ENCODE measurements at regions not wholly inside any gene's neighbourhood (a gene's known extent, or its start where the extent isn't known, plus 50 kb on each side); places are given as distances from the start of the nearest gene placed in this dataset.

DNA sequence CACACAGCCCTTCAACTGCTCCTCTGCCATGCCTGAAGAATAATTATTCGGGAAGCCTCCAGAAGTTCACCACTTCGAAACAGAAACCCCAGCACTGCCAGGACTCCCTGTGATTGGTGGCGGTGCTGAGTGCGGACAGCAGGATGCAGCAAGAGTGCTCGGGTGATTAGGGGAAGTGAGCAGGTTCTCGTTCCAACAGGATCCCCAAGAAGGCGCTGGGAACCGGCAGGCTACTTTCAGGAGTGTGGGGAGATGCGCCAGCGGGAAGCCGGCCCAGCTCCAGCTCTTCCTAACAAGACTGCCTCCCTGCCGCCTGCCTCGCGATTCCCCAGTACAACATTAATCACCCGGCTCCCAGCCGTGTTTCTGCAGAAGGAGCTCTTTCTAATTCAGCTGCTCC is 630.2 kb downstream of the BRD1 start:
- H3K9me3 ChIP-seq (ENCODE audit: control insufficient read depth in 5 of 5, low read length in 5 of 5), result no peaks in the 10 kb centered on the region
- H3K27me3 ChIP-seq (ENCODE audit: control insufficient read depth in 5 of 5, insufficient read depth in 4 of 5, low read length in 5 of 5), result peaks cover 0 to 7% (median 7%) of the 10 kb centered on the region in 5 donors
- H3K36me3 ChIP-seq (ENCODE audit: control insufficient read depth in 5 of 5, insufficient read depth in 5 of 5, low read length in 5 of 5), result no peaks in the 10 kb centered on the region
- no peak overlapping the region for H3K27ac ChIP-seq (ENCODE audit: low read depth, low read length)
- no peak overlapping the region for H3K9ac ChIP-seq (ENCODE audit: low read length in 5 of 5)
- peaks cover 0 to 25% (median 20%) of the 10 kb centered on the region in 5 donors for H3K4me1 ChIP-seq (ENCODE audit: control insufficient read depth in 5 of 5, insufficient read depth in 5 of 5, low read length in 5 of 5)
- no peak overlapping the region for H3K4me3 ChIP-seq (ENCODE audit: low read depth in 1 of 5, low read length in 5 of 5)

DNA sequence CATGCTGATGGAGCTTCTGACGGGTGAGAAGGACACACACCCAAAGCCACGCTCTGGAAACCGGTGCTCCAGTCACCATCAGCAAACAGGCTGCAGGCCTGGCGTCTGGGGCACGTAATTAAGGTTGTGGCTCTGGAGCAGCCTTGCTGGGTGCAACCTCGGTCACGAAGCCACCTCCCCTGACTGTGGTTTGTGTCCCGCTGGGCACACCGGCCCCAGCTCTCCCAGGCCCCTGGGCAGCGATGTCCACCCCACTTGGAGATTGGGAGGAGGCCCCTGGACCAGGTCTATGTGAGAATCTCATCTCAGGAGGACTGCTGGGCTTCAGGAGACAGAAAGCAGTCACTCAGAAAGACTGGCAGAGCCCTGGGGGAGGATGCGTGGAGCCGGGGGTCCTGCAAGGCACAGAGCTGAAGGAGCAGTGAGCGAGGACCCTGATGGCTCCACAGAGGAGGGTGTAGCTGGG is 631.6 kb downstream of the BRD1 start:
- Histone ChIP-seq H3K27me3 (ENCODE audit: control insufficient read depth in 5 of 5, insufficient read depth in 4 of 5, low read length in 5 of 5) (peaks cover 0 to 18% (median 9%) of the 10 kb centered on the region in 5 donors), H3K4me3 (ENCODE audit: low read depth in 1 of 5, low read length in 5 of 5) (no peak overlapping the region), H3K9ac (ENCODE audit: low read length in 5 of 5) (no peak overlapping the region), H3K4me1 (ENCODE audit: control insufficient read depth in 5 of 5, insufficient read depth in 5 of 5, low read length in 5 of 5) (peaks cover 2 to 28% (median 20%) of the 10 kb centered on the region in 5 donors), H3K9me3 (ENCODE audit: control insufficient read depth in 5 of 5, low read length in 5 of 5) (no peaks in the 10 kb centered on the region), H3K36me3 (ENCODE audit: control insufficient read depth in 5 of 5, insufficient read depth in 5 of 5, low read length in 5 of 5) (no peaks in the 10 kb centered on the region), H3K27ac (ENCODE audit: low read depth, low read length) (no peak overlapping the region)

DNA sequence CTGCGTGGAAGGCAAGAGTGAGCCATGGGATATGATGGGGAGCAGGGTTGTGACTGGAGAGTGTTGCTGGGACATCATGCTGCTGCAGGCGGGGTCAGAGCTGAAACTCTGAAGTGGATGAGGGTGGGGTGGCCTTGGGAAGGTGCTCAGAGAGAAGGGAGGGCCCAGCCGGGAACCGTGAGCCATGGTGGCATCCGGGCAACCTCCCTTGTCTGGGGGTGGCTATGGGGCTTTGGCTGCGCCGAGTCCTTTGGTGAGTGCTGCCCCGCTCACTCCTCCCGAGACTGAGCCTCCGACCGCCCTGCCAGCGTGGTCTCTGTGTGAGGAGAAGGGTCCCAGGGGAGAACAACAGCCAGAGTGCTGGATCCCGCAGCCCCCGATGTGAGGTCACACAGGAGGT is 632.0 kb downstream of the BRD1 start:
- no peak overlapping the region for H3K9ac ChIP-seq (ENCODE audit: low read length in 5 of 5)
- no peak overlapping the region for H3K4me3 ChIP-seq (ENCODE audit: low read depth in 1 of 5, low read length in 5 of 5)
- H3K9me3 ChIP-seq (ENCODE audit: control insufficient read depth in 5 of 5, low read length in 5 of 5), result no peaks in the 10 kb centered on the region
- H3K4me1 ChIP-seq (ENCODE audit: control insufficient read depth in 5 of 5, insufficient read depth in 5 of 5, low read length in 5 of 5), result peaks cover 2 to 28% (median 20%) of the 10 kb centered on the region in 5 donors
- no peak overlapping the region for H3K27ac ChIP-seq (ENCODE audit: low read depth, low read length)
- peaks cover 0 to 20% (median 9%) of the 10 kb centered on the region in 5 donors for H3K27me3 ChIP-seq (ENCODE audit: control insufficient read depth in 5 of 5, insufficient read depth in 4 of 5, low read length in 5 of 5)
- H3K36me3 ChIP-seq (ENCODE audit: control insufficient read depth in 5 of 5, insufficient read depth in 5 of 5, low read length in 5 of 5), result no peaks in the 10 kb centered on the region

DNA sequence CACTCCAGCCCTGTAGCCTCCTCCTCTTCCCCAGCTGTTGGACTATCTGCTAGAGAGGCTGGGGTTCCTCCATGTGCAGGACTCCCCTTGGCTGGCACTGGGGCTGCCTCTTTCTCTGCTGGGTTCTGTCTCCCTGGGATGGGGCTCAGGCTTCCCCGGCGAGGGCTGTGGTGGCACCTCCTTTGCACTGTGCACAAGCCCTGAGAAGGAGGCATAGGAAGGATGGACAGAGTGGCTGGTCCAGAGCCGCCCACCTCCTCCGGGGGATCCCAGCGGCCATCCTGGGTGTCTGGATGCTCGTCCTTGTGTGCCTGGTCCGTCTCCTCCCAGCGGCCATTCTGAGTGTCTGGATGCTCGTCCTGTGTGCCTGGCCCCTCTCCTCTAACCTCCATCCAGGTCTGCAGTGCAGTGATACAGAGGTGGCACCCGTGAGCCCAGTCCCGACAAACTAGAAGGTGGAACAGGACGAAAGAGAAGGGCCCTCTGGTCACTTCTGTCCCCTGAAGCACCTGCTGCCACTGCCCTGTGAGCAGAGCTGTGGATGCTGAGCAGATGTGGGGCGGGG is 633.7 kb downstream of the BRD1 start:
- Histone ChIP-seq H3K9ac (ENCODE audit: low read length in 5 of 5) (no peak overlapping the region), H3K36me3 (ENCODE audit: control insufficient read depth in 5 of 5, insufficient read depth in 5 of 5, low read length in 5 of 5) (no peaks in the 10 kb centered on the region), H3K4me1 (ENCODE audit: control insufficient read depth in 5 of 5, insufficient read depth in 5 of 5, low read length in 5 of 5) (peaks cover 2 to 21% (median 12%) of the 10 kb centered on the region in 5 donors), H3K27ac (ENCODE audit: low read depth, low read length) (no peak overlapping the region), H3K27me3 (ENCODE audit: control insufficient read depth in 5 of 5, insufficient read depth in 4 of 5, low read length in 5 of 5) (peaks cover 0 to 22% (median 9%) of the 10 kb centered on the region in 5 donors), H3K9me3 (ENCODE audit: control insufficient read depth in 5 of 5, low read length in 5 of 5) (no peaks in the 10 kb centered on the region), H3K4me3 (ENCODE audit: low read depth in 1 of 5, low read length in 5 of 5) (no peak overlapping the region)

DNA sequence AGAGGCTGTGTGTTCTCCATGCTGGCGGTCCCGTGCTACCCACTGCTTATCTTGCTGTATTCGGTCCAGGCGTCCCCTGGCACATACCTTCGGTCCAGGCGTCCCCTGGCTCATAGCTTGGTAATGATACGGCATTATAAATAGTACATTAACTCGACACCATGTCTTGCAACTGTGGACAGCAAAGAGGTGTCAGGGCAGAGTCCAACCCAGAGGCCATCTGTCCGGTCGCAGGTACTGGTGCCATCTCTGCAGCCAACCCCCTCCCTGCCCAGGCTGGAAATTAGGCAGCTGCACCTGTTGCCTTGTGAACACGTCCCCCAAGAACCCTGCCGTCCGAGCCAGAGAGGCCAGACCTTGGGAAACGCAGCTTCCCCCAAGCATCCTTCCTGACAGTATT is 634.3 kb downstream of the BRD1 start:
- peaks cover 2 to 20% (median 10%) of the 10 kb centered on the region in 5 donors for H3K4me1 ChIP-seq (ENCODE audit: control insufficient read depth in 5 of 5, insufficient read depth in 5 of 5, low read length in 5 of 5)
- H3K9ac ChIP-seq (ENCODE audit: low read length in 5 of 5), result no peak overlapping the region
- no peak overlapping the region for H3K4me3 ChIP-seq (ENCODE audit: low read depth in 1 of 5, low read length in 5 of 5)
- peaks cover 3 to 22% (median 9%) of the 10 kb centered on the region in 5 donors for H3K27me3 ChIP-seq (ENCODE audit: control insufficient read depth in 5 of 5, insufficient read depth in 4 of 5, low read length in 5 of 5)
- no peak overlapping the region for H3K27ac ChIP-seq (ENCODE audit: low read depth, low read length)
- H3K9me3 ChIP-seq (ENCODE audit: control insufficient read depth in 5 of 5, low read length in 5 of 5), result no peaks in the 10 kb centered on the region
- H3K36me3 ChIP-seq (ENCODE audit: control insufficient read depth in 5 of 5, insufficient read depth in 5 of 5, low read length in 5 of 5), result no peaks in the 10 kb centered on the region

DNA sequence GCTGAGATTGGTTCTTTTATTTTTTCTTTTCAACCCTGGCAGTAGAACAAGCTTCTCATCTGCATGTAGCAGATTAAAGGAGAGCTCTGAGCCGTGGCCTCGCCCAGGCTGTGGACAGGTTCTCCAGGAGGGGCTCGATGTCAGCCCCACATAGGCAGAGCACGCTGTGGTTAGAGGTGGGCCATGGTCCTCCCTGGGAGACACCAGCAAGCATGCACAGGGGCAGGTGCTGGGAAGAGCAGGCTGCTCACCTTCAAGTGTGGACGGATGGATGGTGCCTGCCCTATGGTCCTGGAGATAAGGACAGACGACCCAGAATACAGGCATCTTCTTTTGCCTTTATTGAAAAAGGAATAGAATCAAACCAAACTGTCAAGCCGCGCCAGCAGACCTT is 634.8 kb downstream of the BRD1 start:
- Histone ChIP-seq H3K4me3 (ENCODE audit: low read depth in 1 of 5, low read length in 5 of 5) (no peak overlapping the region), H3K27me3 (ENCODE audit: control insufficient read depth in 5 of 5, insufficient read depth in 4 of 5, low read length in 5 of 5) (peaks cover 3 to 22% (median 9%) of the 10 kb centered on the region in 5 donors), H3K9me3 (ENCODE audit: control insufficient read depth in 5 of 5, low read length in 5 of 5) (no peaks in the 10 kb centered on the region), H3K27ac (ENCODE audit: low read depth, low read length) (no peak overlapping the region), H3K36me3 (ENCODE audit: control insufficient read depth in 5 of 5, insufficient read depth in 5 of 5, low read length in 5 of 5) (no peaks in the 10 kb centered on the region), H3K9ac (ENCODE audit: low read length in 5 of 5) (no peak overlapping the region), H3K4me1 (ENCODE audit: control insufficient read depth in 5 of 5, insufficient read depth in 5 of 5, low read length in 5 of 5) (peaks cover 4 to 18% (median 6%) of the 10 kb centered on the region in 5 donors)

DNA sequence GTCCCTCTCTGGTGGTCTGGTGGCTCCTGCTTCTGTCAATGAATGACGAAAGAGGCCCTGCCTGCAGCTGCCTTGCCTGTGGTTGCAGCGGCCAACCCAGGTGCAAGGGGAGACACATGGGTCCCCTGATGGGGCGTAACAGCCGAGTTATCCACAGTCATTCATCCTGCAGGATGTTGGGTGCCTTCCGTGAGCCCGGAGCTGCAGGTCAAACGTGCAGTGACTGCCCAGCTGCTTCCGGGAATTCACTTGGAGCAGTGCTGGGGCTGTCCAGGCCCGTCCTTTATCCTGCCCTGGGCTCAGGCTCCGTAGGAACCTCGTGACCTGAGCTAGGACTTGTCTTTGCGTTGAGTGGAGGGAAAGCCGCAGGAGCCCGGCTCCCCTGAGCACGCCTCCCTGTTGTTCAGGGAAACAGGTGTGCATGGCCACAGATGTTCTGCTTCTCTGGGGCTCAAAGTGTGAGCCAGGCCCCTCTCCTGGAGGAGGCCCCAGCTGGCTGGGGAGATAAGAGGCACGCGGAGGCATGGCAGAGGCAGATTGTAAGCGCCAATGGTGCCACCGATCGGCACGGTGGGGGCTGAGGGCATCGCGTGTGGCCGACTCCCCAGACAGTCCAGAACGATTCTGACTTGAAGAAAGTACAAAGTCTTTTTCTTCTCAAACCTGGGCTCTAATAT is 635.4 kb downstream of the BRD1 start:
- no peaks in the 10 kb centered on the region for H3K9me3 ChIP-seq (ENCODE audit: control insufficient read depth in 5 of 5, low read length in 5 of 5)
- peaks cover 3 to 22% (median 9%) of the 10 kb centered on the region in 5 donors for H3K27me3 ChIP-seq (ENCODE audit: control insufficient read depth in 5 of 5, insufficient read depth in 4 of 5, low read length in 5 of 5)
- H3K4me3 ChIP-seq (ENCODE audit: low read depth in 1 of 5, low read length in 5 of 5), result no peak overlapping the region
- H3K4me1 ChIP-seq (ENCODE audit: control insufficient read depth in 5 of 5, insufficient read depth in 5 of 5, low read length in 5 of 5), result peaks cover under 1 to 17% (median 4%) of the 10 kb centered on the region in 5 donors
- no peaks in the 10 kb centered on the region for H3K36me3 ChIP-seq (ENCODE audit: control insufficient read depth in 5 of 5, insufficient read depth in 5 of 5, low read length in 5 of 5)
- H3K9ac ChIP-seq (ENCODE audit: low read length in 5 of 5), result no peak overlapping the region
- no peak overlapping the region for H3K27ac ChIP-seq (ENCODE audit: low read depth, low read length)

DNA sequence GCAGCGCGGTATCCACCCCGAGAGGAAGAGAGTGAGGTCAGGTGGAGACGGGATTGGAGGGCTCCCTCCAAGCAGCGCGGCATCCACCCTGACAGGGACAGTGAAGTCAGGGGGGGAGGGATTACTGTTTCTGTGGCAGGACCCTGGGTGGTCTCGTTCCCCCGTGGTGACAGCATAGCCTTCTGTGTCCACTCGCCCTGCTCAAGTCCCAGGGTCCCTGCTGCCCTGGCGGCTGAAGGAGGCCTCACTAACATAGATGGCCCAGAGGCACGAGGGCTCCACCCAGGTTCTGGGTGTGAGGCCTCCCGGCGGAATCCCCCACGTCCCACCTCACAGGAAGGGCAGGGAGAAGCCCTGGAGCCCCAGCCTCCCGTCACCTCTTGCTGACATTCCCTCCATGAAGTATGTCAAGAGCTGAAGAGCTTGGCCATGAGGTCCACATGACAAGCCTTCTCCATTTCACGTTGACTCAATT is 636.1 kb downstream of the BRD1 start:
- no peaks in the 10 kb centered on the region for H3K36me3 ChIP-seq (ENCODE audit: control insufficient read depth in 5 of 5, insufficient read depth in 5 of 5, low read length in 5 of 5)
- no peak overlapping the region for H3K9ac ChIP-seq (ENCODE audit: low read length in 5 of 5)
- H3K27me3 ChIP-seq (ENCODE audit: control insufficient read depth in 5 of 5, insufficient read depth in 4 of 5, low read length in 5 of 5), result peaks cover 3 to 22% (median 9%) of the 10 kb centered on the region in 5 donors
- H3K4me1 ChIP-seq (ENCODE audit: control insufficient read depth in 5 of 5, insufficient read depth in 5 of 5, low read length in 5 of 5), result peaks cover 0 to 17% (median 4%) of the 10 kb centered on the region in 5 donors
- H3K9me3 ChIP-seq (ENCODE audit: control insufficient read depth in 5 of 5, low read length in 5 of 5), result no peaks in the 10 kb centered on the region
- H3K27ac ChIP-seq (ENCODE audit: low read depth, low read length), result no peak overlapping the region
- no peak overlapping the region for H3K4me3 ChIP-seq (ENCODE audit: low read depth in 1 of 5, low read length in 5 of 5)

DNA sequence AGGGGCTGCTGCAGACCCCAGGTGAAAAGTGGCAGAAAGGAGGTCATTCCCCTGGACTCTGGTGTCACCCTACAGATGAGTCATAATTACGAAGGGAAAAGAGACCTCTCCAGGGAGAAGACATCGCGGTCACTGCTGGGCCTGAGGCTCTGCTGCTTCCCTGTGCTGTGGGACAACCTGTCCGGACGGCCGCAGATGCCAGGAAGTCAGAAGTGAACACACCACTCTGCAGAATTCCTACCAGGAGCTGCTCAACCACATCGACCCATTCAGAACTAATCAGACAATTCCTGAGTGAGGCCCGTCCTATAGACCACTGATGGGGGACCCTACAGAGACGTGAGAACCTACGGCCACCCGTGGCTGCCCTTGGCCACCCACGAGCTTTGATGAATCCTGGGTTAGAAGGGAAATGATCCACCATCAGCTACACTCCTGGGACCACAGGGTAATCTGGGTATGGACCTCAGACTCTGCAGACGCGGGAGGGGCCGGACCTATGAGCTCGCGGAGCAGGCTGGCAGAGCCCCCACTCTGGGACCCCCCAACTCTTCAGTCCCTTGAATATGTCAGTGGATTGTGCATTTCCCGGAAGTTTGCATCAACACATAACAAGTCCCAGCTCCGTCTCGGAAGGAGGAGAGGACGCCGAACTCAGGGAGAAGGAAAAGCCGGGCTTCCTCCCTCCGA is 636.7 kb downstream of the BRD1 start:
- H3K9me3 ChIP-seq (ENCODE audit: control insufficient read depth in 5 of 5, low read length in 5 of 5), result no peaks in the 10 kb centered on the region
- no peak overlapping the region for H3K9ac ChIP-seq (ENCODE audit: low read length in 5 of 5)
- H3K36me3 ChIP-seq (ENCODE audit: control insufficient read depth in 5 of 5, insufficient read depth in 5 of 5, low read length in 5 of 5), result no peaks in the 10 kb centered on the region
- no peak overlapping the region for H3K27ac ChIP-seq (ENCODE audit: low read depth, low read length)
- H3K27me3 ChIP-seq (ENCODE audit: control insufficient read depth in 5 of 5, insufficient read depth in 4 of 5, low read length in 5 of 5), result peaks cover 4 to 23% (median 9%) of the 10 kb centered on the region in 5 donors
- H3K4me3 ChIP-seq (ENCODE audit: low read depth in 1 of 5, low read length in 5 of 5), result no peak overlapping the region
- H3K4me1 ChIP-seq (ENCODE audit: control insufficient read depth in 5 of 5, insufficient read depth in 5 of 5, low read length in 5 of 5), result peaks cover 0 to 17% (median 4%) of the 10 kb centered on the region in 5 donors

DNA sequence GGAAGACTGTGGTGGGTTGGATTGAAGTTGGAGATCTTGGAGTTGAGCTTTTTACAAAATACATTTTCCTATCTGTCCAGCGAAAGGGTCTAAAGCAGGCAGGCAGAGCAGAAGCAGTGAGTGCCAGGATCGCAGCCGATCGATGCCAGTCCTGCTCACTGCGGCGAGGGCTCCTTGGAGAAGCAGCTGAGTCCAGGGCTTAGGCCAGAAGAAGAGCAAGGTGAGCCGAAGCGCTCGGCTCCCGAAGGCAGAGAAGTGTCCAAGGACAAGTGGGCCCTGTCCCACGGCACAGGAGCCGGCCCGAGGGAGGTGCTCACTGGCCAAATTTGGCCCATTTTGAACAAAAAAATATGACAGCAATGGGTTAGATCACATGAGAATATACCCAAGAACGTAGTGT is 637.8 kb downstream of the BRD1 start:
- Histone ChIP-seq H3K9ac (ENCODE audit: low read length in 5 of 5) (no peak overlapping the region), H3K9me3 (ENCODE audit: control insufficient read depth in 5 of 5, low read length in 5 of 5) (peaks cover 0 to 2% (median 0%) of the 10 kb centered on the region in 5 donors), H3K4me3 (ENCODE audit: low read depth in 1 of 5, low read length in 5 of 5) (no peak overlapping the region), H3K27me3 (ENCODE audit: control insufficient read depth in 5 of 5, insufficient read depth in 4 of 5, low read length in 5 of 5) (peaks cover 5 to 29% (median 9%) of the 10 kb centered on the region in 5 donors), H3K36me3 (ENCODE audit: control insufficient read depth in 5 of 5, insufficient read depth in 5 of 5, low read length in 5 of 5) (no peaks in the 10 kb centered on the region), H3K4me1 (ENCODE audit: control insufficient read depth in 5 of 5, insufficient read depth in 5 of 5, low read length in 5 of 5) (peaks cover 0 to 17% (median 4%) of the 10 kb centered on the region in 5 donors), H3K27ac (ENCODE audit: low read depth, low read length) (no peak overlapping the region)
